Hepatic stellate cell (primary cell): ENCODE measurements at regions not wholly inside any gene's neighbourhood (a gene's known extent, or its start where the extent isn't known, plus 50 kb on each side); places are given as distances from the start of the nearest gene placed in this dataset.
"Not testable (repeated sequence)": the region's sequence is repeated elsewhere in the genome, so short reads cannot be mapped to it uniquely, and the experiment has no call there.

Source experiments
- DNase-seq: peaks from one replicate; pipeline ENCODE4 v3.0.0; 2011; ENCODE audit warnings: low spot score

DNA sequence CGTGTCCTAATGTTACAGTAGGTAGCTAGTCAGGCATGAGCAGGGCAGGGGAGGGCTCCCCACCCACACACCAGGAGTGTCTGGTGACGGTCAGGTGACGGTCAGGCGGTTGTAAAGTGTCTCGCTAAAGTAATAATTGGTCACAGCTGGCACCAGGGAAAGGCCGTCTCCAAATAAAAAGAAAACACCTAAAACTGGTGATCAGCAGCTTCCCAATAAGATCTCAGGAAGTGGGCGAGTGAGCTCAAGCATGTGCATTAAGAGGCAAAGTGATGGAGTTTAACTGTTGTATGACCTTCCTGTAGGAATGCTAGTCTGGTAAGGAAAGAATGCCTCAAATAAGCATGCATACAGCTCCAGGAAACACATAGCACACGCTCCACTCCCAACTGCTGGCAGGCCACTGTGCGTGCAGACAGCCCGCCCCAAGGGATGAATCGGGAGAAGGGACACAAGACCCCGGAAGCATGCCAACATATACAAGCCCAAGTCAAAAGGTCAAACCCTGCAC, 177.1 kb downstream of the RNF144A start:
- no peak for DNase-seq

GRCh38 chr2:7096726-7097352, 179.6 kb downstream of the RNF144A start:
- no peak for DNase-seq

GRCh38 chr2:7097353-7097895, 180.2 kb downstream of the RNF144A start:
- DNase-seq, result peak; percentile 56

DNA sequence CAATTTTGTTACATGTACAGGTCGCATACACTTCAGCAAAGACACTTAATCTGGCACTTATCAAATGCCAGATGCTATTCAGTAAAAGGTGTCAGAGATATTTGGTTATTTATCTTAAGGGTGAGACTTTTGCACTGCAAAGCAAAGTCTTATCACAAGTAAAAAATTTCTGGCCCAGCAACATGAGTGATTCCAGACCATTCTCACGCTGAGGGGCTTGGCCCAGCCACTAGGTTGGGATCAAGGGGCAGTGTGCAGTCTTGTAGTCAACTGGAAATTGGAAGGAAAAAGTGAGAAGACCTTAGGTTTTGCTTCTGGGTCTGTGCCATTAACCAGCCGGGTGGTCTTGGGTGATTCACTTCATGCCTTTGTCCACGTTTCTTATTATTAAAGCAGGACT, 181.6 kb downstream of the RNF144A start:
- no peak for DNase-seq

DNA sequence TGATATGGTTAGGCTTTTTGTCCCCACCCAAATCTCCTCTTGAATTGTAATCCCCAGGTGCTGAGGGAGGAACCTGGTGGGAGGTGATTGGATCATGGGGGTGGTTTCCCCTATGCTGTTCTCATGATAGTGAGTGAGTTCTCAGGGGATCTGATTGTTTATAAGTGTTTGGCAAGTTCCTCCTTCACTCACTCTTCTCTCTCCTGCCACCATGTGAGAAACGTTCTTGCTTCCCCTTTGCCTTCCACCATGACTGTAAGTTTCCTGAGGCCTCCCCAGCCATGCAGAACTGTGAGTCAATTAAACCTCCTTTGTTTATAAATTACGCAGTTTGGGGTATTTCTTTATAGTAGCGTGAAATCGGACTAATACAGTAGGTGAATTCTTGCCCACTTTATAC, 182.5 kb downstream of the RNF144A start:
- DNase-seq, result not testable (repeated sequence)

DNA sequence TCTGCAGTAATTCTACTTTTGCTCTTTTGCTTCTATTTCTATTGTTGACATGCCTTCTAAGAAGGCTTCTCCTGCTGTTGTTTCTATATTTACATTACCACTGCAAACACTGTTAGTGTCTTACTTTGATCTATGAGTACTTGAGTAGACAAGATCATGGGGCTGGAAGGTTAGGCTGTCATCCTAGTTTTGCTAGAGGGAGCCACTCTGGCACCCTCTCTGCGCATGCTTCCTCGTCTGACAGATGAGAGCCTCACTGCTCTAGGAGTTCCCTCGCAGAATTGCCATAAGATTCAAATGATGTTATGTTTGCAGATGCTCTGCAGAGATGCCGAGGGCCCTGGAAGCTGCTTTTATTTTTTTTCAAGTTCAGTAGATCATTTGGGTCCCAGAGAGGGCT, 185.6 kb downstream of the RNF144A start:
- no peak for DNase-seq

DNA sequence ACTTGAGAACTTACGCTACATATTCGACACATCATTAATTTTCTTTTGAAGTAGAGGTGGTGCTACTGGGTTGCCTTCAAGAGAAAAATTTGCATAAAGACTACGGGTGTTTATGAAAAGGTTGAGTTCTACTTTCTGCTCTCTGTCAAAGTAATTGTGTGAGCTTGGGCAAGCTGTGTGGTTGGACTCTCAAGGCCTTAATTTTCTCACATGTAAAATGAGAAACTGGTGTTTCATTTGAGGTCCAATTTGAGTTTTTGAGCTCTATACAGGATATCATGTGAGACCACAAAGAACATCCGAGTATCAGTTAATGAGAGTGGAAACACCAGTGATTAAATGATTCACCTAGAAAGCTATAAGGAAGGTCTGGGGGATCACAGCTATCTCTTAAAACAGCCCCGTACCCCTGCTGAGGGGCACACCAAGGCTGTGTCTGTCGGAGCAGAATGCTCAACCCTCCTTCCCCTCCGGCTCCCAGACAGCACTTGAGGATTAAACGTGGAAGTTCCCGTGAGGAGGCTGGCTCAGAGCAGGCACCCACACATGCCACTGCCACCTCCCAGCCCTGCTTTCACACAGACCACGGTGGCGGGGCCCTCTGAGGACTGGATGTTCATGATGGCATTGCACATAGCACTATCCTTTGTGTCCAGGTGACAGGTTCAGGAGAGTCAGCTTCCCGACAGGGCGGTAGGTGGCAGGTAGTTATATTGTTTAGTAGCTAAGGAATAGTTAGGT, 191.8 kb downstream of the RNF144A start:
- no peak for DNase-seq

- DNase-seq, result no peak
Observed at GRCh38 chr2:7109533-7109885, 192.3 kb downstream of the RNF144A start.

GRCh38 chr2:7111626-7112025, 194.4 kb downstream of the RNF144A start:
- DNase-seq, result no peak

GRCh38 chr2:7115364-7115763, 198.2 kb downstream of the RNF144A start:
- DNase-seq, result no peak

- DNase-seq, result no peak
Observed at GRCh38 chr2:7115906-7116305, 198.7 kb downstream of the RNF144A start.

DNA sequence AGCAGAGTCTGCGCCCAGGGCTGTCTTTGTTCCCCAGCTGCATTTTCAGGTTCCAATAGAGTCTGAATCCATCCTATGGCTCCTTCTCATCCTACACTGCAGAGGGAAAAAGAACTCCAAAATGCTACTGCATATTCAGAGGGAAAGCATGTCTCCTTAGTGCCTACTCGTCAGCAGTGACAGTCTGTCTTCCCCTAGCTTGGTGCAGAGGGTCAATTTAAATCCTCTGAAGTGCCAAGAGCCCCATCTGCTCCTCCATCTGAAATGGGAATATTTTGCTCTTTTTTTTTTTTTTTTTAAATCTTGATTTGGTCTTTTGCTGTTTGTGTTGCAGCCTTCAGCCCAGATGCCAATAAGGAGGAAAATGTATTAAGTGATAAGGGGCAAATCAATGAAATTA, 199.3 kb downstream of the RNF144A start:
- DNase-seq, result no peak

GRCh38 chr2:7117076-7117475, 199.9 kb downstream of the RNF144A start:
- no peak for DNase-seq

DNA sequence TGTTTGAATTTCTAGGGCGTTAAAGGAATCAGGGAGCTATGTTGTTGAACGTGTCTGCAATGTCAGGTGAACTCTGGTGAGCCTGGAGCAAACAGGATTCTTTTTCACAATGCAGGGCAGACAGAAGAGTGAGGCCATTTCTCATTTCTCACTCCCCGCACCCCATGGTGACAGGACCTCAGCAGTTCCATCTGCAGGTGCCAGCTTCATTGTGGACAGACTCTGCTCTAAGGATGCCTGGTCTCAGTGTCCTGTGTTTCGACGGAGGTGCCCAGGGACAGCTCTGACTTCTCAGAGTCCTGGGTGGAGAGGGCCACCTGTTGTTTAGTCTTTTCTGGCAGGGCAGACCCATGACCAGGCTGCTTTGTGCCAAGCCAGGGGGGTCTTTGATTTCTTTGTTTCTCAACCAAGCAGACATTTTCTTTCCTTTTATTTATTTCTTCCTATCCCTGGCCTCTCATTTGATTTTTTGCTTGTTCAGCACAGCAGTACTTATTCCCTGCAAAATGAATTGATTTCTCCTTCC, 201.5 kb downstream of the RNF144A start:
- DNase-seq, result no peak

- DNase-seq, result no peak
Observed at GRCh38 chr2:7119132-7119835, 202.1 kb downstream of the RNF144A start.

- DNase-seq, result no peak
Observed at GRCh38 chr2:7121851-7122250, 204.6 kb downstream of the RNF144A start.

DNA sequence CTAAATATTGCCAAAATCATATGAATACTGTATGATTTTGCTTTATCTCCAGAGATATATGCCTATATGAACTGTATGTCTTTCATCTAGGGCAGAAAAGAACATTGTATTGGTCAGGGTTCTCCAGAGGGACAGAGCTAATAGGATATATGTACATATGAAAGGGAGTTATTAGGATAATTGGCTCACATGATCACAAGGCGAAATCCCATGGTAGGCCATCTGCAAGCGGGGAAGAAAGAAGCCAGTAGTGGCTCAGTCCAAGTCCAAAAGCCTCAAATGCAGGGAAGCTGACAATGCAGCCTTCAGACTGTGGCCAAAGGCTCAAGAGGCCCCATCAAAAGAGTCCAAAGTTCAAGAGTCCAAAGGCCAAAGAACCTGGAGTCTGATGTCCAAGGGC, 209.9 kb downstream of the RNF144A start:
- DNase-seq, result no peak

DNA sequence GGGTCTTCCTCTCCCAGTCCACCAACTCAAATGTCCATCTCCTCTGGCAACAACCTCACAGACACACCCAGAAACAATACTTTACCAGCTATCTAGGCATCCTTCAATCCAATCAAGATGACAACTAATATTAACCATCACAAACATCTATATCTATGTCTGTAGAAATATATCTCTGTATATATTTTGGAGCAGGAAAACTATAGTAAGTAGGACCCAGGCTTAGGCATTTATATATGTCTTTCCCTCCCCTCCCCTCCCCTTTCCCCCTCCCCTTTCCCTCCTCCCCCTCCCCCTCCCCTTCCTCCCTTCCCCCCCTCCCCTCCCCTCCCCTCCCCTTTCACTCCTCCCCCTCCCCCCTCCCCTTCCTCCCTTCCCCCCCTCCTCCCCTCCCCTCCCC, 210.5 kb downstream of the RNF144A start:
- DNase-seq, result no peak

DNA sequence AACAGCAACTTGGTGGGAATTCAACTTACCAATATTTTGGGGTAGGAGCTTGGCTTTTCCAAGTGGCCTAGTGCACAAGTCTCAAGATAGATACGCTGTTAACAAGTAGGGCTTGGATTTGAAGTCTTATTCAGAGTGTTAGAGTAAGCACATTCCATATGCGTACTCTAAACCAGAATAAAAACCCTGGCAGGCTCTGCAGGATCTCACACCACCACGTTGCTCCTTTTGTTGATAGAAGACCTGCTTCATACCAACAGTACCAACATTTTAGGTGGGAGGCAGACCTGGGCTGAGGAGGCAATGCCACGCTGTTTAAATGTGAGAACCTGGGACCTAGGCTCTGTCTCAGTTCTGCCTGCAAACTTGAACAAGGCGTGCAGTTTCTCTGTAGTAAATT, 214.0 kb downstream of the RNF144A start:
- no peak for DNase-seq

- no peak for DNase-seq
Observed at GRCh38 chr2:7132753-7133152, 215.5 kb downstream of the RNF144A start.

DNA sequence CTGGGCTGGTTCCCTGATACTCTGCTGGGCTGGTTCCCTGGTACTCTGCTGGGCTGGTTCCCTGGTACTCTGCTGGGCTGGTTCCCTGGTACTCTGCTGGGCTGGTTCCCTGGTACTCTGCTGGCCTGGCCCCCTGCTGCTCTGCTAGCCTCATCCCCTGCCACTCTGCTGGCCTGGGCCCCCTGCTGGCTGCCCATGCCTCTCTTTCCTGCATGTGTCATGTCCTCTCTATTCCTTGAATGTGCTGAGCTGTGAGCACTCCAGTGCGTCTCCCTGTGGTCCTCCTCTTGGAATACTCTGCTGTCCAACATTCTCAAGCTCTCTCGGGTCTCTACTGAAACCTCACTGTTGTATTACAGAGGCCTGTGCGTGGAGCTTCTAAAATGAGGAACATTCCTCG, 216.3 kb downstream of the RNF144A start:
- no peak for DNase-seq

GRCh38 chr2:7140306-7140705, 223.1 kb downstream of the RNF144A start:
- no peak for DNase-seq

- DNase-seq, result no peak
Observed at GRCh38 chr2:7145707-7146106, 228.5 kb downstream of the RNF144A start.
